Fibroblast of skin of back (primary cell): ENCODE measurements at regions not wholly inside any gene's neighbourhood (a gene's known extent, or its start where the extent isn't known, plus 50 kb on each side); places are given as distances from the start of the nearest gene placed in this dataset.
A peak's percentile ranks its signal among the peaks of the same experiment; 100 is the strongest.

Source experiments
- DNase-seq: peaks from one replicate; pipeline ENCODE4 v3.0.0-alpha.2; 2013

- DNase-seq: no peak
These were observed 177.8 kb upstream of the GGTLC1 start for GRCh38 chr20:24166412-24166811.

DNA sequence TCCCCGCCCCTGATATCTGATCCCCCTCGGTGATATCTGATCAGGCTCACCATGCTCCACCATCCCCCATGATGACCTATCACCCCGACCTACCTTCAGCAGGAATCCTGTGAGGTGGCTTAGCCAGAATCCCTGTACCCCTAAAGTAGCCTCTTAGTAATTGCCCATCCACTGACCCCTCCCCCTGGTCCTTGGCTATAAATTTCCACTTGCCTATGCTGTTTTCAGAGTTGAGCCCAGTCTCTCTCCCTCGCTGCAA is 177.5 kb upstream of the GGTLC1 start:
- DNase-seq: no peak

DNA sequence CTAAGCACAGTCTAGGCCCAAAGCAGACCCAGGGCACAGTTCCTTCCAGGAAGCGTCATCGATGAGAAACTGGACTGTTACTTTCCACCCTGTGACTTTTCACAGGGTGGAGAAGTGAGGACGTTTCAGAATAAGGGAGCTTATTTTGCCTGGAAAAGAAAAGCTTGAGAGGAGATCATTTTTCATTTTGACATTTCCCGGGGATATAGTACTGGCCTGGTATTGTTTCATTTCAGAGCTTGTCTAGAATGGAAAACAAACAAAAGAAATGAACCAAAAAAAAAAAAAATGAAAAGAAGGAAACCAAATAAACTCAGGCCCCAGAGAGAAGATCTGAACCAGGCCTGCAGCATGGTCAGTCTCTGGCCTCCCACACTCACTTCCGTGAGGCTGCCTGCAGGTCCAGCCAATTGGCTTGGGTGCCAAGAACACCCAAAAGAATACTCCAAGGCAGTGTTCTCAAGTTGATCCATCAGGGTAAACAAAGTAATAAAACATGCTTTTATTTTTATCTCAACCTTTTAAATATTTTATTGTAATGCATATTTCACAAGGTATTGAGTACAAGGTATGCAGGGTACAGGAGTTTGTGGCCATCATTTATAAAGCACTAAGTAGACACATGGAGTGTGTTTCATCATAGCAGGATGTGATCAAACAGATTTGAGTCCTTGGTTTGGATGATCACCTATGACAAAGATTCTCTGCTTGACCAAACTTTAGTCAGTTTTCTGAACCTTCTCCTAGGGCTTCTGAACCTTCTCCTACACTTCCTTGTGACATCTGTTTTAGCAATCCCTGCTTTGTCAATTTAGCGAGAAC is 176.9 kb upstream of the GGTLC1 start:
- no peak for DNase-seq

- peak; percentile 39 for DNase-seq
These were observed 175.8 kb upstream of the GGTLC1 start for GRCh38 chr20:24164360-24164759.

DNA sequence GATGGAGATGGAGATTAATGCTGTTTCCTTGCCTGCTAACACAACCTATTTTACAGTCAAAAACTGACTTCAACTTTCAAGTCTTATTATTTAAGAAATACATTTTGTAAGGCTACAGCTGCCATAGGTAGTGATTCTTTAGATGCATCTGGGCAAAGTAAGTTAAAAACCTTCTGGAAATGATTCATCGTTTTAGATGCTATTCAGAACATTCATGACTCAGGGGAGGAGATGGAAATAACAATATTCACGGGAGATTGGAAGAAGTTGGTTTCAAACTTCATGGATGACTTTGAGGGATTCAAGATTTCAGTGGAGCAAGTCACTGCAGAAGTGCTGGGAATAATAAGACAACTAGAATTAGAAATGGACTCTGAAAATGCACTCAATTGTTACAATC is 174.9 kb upstream of the GGTLC1 start:
- DNase-seq: peak; percentile 66

GRCh38 chr20:24160563-24161281 is 172.1 kb upstream of the GGTLC1 start:
- DNase-seq: peak; percentile 67

DNA sequence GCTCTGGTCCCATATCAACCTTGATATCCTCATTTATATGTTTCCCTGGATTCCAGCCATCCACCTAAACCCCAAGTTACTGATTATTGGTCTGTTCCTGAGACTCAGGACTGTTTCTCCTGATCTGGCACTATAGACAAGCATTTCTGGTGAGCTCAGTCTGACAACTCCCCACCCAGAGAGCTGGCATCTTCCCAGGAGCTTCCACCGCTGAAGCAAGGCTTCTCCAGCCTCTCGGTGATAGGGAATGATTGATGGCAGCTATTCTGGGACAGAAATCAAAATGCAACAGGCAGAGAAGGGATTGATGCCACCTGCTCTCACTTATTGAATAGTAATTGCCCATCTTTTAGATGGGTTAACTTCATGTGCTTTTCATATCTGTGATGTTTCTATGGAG is 169.7 kb upstream of the GGTLC1 start:
- peak; percentile 3 for DNase-seq

- DNase-seq: no peak
These were observed 168.6 kb upstream of the GGTLC1 start for GRCh38 chr20:24157213-24157612.

- DNase-seq: no peak
These were observed 164.8 kb upstream of the GGTLC1 start for GRCh38 chr20:24153101-24154040.

GRCh38 chr20:24151621-24152294 is 163.2 kb upstream of the GGTLC1 start:
- DNase-seq: no peak

GRCh38 chr20:24150406-24150805 is 161.8 kb upstream of the GGTLC1 start:
- no peak for DNase-seq

DNA sequence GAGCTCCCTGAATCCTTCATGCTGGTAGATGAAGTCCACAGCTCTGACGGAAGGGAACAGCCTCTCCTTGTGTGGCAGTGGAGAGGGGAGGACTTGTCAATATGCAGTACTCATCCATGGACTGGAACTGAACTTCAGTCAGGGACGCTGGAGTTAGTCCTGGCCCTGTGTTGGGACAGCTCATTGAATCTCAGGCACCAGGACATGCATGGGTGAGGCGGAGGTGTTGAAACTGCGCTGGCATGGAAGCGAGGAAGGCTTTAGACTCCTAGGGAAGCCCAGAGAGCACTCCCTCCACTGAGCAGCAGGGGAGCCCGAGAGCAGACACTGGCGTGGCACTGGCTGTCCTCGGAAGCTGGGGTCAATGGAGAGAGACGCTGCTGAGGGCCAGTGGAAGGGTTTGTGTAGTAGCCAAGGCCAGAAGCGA is 161.3 kb upstream of the GGTLC1 start:
- no peak for DNase-seq

- peak; percentile 83 for DNase-seq
These were observed 160.6 kb upstream of the GGTLC1 start for GRCh38 chr20:24149175-24149574.

GRCh38 chr20:24148372-24148771 is 159.8 kb upstream of the GGTLC1 start:
- peak; percentile 17 for DNase-seq

- DNase-seq: no peak
These were observed 159.4 kb upstream of the GGTLC1 start for GRCh38 chr20:24147961-24148360.

DNA sequence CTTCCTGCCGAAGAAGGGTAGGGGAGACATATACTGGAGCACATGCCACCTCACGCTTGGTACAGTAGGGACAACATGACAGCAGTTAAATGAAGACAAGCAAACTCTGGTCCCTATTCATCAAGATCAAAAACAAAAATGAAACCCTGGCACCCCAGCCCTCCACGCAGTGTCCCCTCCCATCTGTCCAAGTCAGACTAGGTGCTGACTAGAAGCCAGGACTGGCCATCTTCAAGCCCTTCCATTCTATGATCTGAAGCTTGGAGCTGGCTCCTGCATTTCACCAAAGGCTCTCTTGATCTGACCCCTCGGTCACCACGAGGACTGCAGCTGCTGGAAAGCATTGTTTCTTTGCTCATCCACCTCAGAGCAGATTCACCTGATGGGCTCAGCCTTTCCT is 158.9 kb upstream of the GGTLC1 start:
- no peak for DNase-seq

DNA sequence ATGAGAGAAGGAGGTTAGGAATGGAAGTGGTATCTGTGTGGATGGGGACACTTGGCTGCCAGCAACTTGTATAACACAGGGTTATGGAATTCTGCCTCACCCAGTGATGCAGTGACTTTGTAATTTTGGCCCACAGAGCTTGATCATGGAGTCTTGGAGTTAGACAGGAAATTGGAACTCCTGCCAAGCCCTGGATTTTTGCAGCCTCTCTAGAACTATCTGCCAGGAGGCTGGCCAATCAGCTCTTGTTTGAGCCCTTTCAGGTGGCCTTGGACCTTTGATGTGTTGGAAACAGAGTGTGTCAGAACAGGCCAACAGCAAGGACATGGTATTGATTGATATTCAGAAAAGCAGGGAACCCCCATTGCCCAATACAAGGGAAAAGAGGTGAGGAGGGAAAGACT is 157.7 kb upstream of the GGTLC1 start:
- DNase-seq: peak; percentile 79

GRCh38 chr20:24144371-24144770 is 155.8 kb upstream of the GGTLC1 start:
- DNase-seq: no peak

DNA sequence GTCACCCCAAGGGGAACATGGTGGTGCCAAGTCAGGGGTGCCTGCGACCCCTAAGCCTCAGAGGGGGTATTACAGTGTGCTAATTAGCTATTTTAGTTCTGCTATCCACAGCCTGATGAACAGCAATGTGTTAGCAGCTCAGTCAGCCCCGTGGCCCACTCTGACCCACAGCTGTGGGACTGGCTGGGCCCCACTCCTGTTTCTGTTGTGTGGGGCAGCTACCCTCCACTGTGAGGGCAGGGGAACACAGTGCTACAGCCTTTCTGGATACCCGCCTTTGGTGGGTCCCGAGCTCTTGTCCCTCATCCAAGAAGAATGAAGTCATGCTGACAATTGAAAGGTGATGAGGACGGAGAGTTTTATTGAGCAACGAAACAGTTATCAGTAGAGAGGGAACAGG is 152.5 kb upstream of the GGTLC1 start:
- DNase-seq: no peak

DNA sequence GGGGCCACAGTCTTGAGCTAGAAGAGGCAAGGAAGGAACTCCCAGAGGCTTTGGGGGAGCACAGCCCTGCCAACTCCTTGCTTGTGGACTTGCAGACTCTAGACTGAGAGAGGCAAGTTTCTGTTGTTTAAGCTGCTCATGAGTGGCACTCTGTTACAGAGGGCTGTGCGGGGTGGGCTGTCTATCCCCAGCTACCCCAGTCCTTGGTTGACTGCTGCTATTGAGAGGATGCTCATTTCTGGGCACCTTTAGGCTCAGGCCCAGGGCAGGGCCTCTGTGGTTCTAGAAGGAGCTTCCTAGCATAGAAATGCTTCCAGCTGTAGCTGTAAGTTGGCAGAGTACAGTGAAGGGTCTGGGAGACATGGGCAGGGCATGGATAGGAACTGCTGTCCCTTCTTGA is 151.3 kb upstream of the GGTLC1 start:
- DNase-seq: no peak

- DNase-seq: no peak
These were observed 150.4 kb upstream of the GGTLC1 start for GRCh38 chr20:24138951-24139350.

DNA sequence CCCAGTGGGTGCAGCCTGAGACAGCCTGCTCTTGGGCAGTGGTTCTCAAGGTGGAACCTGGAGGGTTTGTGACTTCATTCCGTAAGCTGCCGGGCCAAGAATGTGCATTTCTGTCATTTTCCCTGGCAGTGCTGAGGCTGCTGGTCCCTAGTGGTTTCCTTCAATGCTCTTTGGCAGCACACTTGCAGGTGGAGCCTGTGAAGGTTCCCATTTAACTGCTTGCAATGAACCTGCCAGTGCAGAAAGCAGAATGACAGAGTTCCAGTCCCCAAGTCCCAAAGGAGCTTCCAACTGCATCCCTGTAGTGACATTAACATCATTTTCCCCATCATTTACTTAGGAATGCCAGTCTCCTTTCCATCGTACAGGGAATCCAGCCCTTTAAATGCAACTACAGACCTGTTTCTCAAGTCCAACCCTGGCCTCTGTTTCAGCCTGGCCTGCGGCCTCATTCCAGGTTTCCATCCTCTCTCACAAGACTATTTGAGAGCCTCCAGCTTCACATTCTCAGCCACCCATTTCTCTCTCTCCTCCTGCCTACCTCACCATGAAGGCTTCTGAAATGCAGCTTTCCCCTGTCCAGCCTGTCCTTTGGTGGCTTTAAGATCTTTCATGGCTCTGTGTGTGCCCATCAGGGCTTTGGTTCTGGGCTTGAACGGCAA is 149.7 kb upstream of the GGTLC1 start:
- no peak for DNase-seq
